Breast epithelium (tissue), 4 donors: ENCODE measurements at regions not wholly inside any gene's neighbourhood (a gene's known extent, or its start where the extent isn't known, plus 50 kb on each side); places are given as distances from the start of the nearest gene placed in this dataset.

ENCODE experiments used
- DNase-seq, 2 donors: peaks; one replicate each; pipeline ENCODE4 v3.0.0-alpha.2; 2019; ENCODE audit warnings: low spot score in 2 of 2
- H3K27ac ChIP-seq, 2 donors: fragments of 200-600 bp; sonication (generic) in 1 of 2; one replicate each; pipeline ENCODE4 v1.5.1; 2016 to 2019; ENCODE audit warnings: mild to moderate bottlenecking in 1 of 2
- H3K27me3 ChIP-seq, 2 donors: fragments of 200-600 bp; sonication (generic) in 1 of 2; one replicate each; pipeline versions ENCODE4 v1.5.1 to v1.6.0; 2017 to 2019; ENCODE audit warnings: control low read depth in 1 of 2, mild to moderate bottlenecking in 1 of 2
- H3K36me3 ChIP-seq: fragments of 200-600 bp; one replicate; pipeline ENCODE4 v1.5.1; 2019
- H3K4me1 ChIP-seq, 2 donors: fragments of 200-600 bp; sonication (generic); one replicate each; pipeline ENCODE4 v1.5.1; 2016 to 2019; ENCODE audit warnings: control low read depth in 1 of 2
- H3K4me3 ChIP-seq, 3 donors: fragments of 200-600 bp; sonication (generic); 1 replicate in 2 of 3; 2 replicates in 1 of 3; pipeline ENCODE4 v1.5.1; 2016 to 2019; ENCODE audit warnings: mild to moderate bottlenecking in 3 of 3, moderate library complexity in 2 of 3
- H3K9me3 ChIP-seq, 2 donors: fragments of 200-600 bp; sonication (generic) in 1 of 2; one replicate each; pipeline ENCODE4 v1.5.1; 2016 to 2019; ENCODE audit warnings: control low read depth in 1 of 2
- POLR2A ChIP-seq: fragments of 450-650 bp; IDR thresholded peaks from one replicate; pipeline ENCODE4 v1.6.1; 2016; ENCODE audit warnings: antibody characterized with exemption, mild to moderate bottlenecking, moderate library complexity
- POLR2AphosphoS5 ChIP-seq, 3 donors: sonication (generic); formaldehyde crosslinking; IDR thresholded peaks; one replicate each; pipeline ENCODE4 v1.6.1; 2017; ENCODE audit warnings: antibody characterized with exemption in 3 of 3
- intact Hi-C: fragments of 100-400 bp; cut with DNase I; formaldehyde crosslinking; loops from one replicate; pipeline ENCODE4 v1.15.1; 2023; ENCODE audit warnings: low total_unique reads
- TF ChIP-seq, protein P1 (sequence below), 3 donors: fragments of 450-650 bp; IDR thresholded peaks; one replicate each; pipeline ENCODE4 v1.5.1; 2016 to 2017; ENCODE audit warnings: antibody characterized with exemption in 3 of 3, mild to moderate bottlenecking in 3 of 3, moderate library complexity in 3 of 3

DNA sequence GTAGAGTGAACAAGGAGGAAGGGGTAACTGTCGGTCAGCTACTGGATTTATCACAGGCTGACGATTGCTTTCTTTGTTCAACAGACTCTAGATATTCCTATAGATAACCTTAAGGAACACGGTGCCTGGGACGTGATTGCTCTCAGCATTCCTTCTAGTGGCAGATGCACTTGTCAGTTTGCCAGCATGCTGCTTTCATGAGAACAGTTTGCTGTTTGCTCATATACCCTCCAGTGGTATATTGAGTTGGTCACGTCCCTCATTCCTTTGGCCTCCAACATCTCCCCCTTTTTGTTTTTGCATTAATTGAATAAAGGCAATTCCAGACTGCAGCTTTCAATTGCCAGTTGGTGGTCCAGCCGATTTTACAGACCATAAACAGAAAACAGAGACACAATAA lies 76.8 kb upstream of the BTN3A2 start:
- Histone ChIP-seq H3K4me3 (no peak overlapping the region), H3K4me1 (peaks cover 0 to under 1% of the 10 kb centered on the region in 2 donors), H3K9me3 (peaks cover 0 to 3% of the 10 kb centered on the region in 2 donors), H3K27ac (no peak overlapping the region), H3K27me3 (no peaks in the 10 kb centered on the region), H3K36me3 (no peaks in the 10 kb centered on the region)
- TF ChIP-seq POLR2AphosphoS5 (IDR thresholded peaks at IDR 0.05) (no peak), POLR2A (no peak)
- TF ChIP-seq, protein P1, sequence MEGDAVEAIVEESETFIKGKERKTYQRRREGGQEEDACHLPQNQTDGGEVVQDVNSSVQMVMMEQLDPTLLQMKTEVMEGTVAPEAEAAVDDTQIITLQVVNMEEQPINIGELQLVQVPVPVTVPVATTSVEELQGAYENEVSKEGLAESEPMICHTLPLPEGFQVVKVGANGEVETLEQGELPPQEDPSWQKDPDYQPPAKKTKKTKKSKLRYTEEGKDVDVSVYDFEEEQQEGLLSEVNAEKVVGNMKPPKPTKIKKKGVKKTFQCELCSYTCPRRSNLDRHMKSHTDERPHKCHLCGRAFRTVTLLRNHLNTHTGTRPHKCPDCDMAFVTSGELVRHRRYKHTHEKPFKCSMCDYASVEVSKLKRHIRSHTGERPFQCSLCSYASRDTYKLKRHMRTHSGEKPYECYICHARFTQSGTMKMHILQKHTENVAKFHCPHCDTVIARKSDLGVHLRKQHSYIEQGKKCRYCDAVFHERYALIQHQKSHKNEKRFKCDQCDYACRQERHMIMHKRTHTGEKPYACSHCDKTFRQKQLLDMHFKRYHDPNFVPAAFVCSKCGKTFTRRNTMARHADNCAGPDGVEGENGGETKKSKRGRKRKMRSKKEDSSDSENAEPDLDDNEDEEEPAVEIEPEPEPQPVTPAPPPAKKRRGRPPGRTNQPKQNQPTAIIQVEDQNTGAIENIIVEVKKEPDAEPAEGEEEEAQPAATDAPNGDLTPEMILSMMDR (IDR thresholded peaks at IDR 0.05), result no peak
- no peak for DNase-seq
- intact Hi-C loops, result loop anchor here (10.0 kb wide), 1 partner anchor 63 kb away; a partner anchor contains a TSS

DNA sequence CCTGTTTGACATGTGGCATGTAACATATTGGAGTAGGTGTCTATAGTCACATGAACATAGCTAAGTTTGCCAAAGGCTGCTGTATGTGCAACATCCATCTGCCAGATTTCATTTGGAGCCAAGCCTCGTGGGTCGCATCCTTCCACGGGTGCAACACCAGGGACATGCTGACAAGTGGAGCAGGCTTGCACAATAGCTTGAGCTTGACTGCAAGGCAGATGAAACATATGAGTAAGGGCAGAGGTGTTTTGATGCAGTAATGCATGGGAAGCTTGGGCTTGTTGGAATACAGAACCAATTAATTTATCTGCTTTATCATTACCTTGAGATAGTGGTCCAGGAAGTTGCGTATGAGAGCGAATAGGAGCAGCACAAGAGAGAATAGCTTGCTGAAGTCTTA lies 74.1 kb upstream of the BTN3A2 start:
- no peaks in the 10 kb centered on the region for H3K36me3 ChIP-seq
- H3K27ac ChIP-seq, result no peak overlapping the region
- no peak for DNase-seq
- no peaks in the 10 kb centered on the region for H3K4me1 ChIP-seq
- intact Hi-C loops, result no loop called here
- H3K9me3 ChIP-seq, result peaks cover 0 to 3% of the 10 kb centered on the region in 2 donors
- TF ChIP-seq, protein P1 (IDR thresholded peaks at IDR 0.05), result no peak
- TF ChIP-seq POLR2A (no peak), POLR2AphosphoS5 (IDR thresholded peaks at IDR 0.05) (no peak)
- H3K27me3 ChIP-seq, result peaks cover 0 to 4% of the 10 kb centered on the region in 2 donors
- H3K4me3 ChIP-seq, result no peak overlapping the region

DNA sequence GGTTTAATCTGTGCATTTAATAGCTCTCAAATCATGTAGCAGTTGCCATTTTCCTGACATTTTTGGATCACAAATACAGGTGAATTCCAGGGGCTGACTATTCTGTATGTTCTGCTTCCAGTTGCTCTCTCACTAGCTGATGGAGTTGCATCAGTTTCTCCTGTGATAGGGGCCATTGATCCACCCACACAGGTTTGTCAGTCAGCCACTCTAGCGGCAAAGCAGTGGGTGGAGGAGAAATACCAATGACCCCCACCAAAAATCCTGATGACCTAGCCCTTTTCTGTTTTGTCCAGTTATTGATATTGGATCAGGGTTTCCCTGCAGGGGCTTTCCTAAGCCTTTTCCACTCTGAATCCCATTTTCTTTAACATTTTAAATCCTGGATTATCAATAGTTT lies 72.3 kb upstream of the BTN3A2 start:
- no peak for DNase-seq
- intact Hi-C loops, result no loop called here
- TF ChIP-seq POLR2A, result no peak
- TF ChIP-seq, protein P1 (IDR thresholded peaks at IDR 0.05), result no peak
- no peak for TF ChIP-seq POLR2AphosphoS5 (IDR thresholded peaks at IDR 0.05)
- Histone ChIP-seq H3K27me3 (peaks cover 0 to 4% of the 10 kb centered on the region in 2 donors), H3K4me1 (no peaks in the 10 kb centered on the region), H3K27ac (no peak overlapping the region), H3K4me3 (no peak overlapping the region), H3K36me3 (no peaks in the 10 kb centered on the region), H3K9me3 (peaks cover 0 to 3% of the 10 kb centered on the region in 2 donors)

DNA sequence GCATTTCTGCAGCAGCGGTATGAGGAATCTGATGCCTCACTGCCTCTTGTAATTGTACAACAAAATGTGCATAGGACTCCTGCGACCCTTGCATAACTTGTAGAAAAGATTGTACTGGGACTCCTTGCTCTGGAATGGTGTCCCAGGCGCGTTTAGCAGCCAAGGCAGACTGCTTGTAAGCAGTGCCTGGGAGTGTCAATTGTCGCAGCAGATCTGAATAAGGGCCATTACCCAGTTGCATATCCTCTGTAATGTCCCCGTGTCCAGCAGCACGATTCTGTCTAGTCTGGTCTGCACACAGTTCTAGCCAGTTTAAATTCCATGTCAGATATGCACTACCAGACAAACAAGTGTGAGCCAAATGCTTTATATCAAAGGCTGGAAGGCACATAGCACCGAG lies 70.7 kb upstream of the BTN3A2 start:
- TF ChIP-seq POLR2A (no peak), POLR2AphosphoS5 (IDR thresholded peaks at IDR 0.05) (no peak)
- TF ChIP-seq, protein P1 (IDR thresholded peaks at IDR 0.05), result no peak
- Histone ChIP-seq H3K4me1 (no peaks in the 10 kb centered on the region), H3K36me3 (no peaks in the 10 kb centered on the region), H3K4me3 (no peak overlapping the region), H3K9me3 (no peaks in the 10 kb centered on the region), H3K27me3 (peaks cover 0 to 7% of the 10 kb centered on the region in 2 donors), H3K27ac (no peak overlapping the region)
- DNase-seq, result no peak
- intact Hi-C loops, result no loop called here

- intact Hi-C loops, result no loop called here
- H3K9me3 ChIP-seq, result no peaks in the 10 kb centered on the region
Observed at GRCh38 chr6:26295691-26296555, 69.1 kb upstream of the BTN3A2 start.

More at GRCh38 chr6:26295691-26296555, 69.1 kb upstream of the BTN3A2 start:
- DNase-seq, result no peak
- TF ChIP-seq POLR2AphosphoS5 (IDR thresholded peaks at IDR 0.05), result peak in 1 of 3 donors; percentile 14
- TF ChIP-seq, protein P1 (IDR thresholded peaks at IDR 0.05), result no peak
- no peak for TF ChIP-seq POLR2A
- Histone ChIP-seq H3K27ac (peak overlapping the region in 1 of 2 donors; percentile 40), H3K4me1 (no peaks in the 10 kb centered on the region), H3K4me3 (peak overlapping the region in 2 of 3 donors; percentile 3 to 7), H3K27me3 (peaks cover 0 to 7% of the 10 kb centered on the region in 2 donors), H3K36me3 (no peaks in the 10 kb centered on the region)
